ENCODE measurements at regions not wholly inside any gene's neighbourhood (a gene's known extent, or its start where the extent isn't known, plus 50 kb on each side); places are given as distances from the start of the nearest gene placed in this dataset.
"Not testable (repeated sequence)": the region's sequence is repeated elsewhere in the genome, so short reads cannot be mapped to it uniquely, and the experiment has no call there.

- H3K79me2 ChIP-seq (ENCODE audit: control insufficient read depth, insufficient read depth, low read length); BruUV-seq (replicated peaks); FAIRE-seq; H4K20me1 ChIP-seq (replicated peaks; ENCODE audit: control insufficient read depth, extremely low read depth, insufficient read depth, low read length); DNase-seq (ENCODE audit: low read depth, low spot score); dilution Hi-C loops (cut with MboI; ENCODE audit: extremely low pct_ligation_motif_present, low sequenced_read_pairs); H3K4me3 ChIP-seq (replicated peaks in 1 of 3; ENCODE audit: insufficient read depth in 1 of 3, low read depth in 1 of 3, low read length in 3 of 3); H3K9me1 ChIP-seq (replicated peaks; ENCODE audit: control insufficient read depth, extremely low read depth, insufficient read depth, low read length); POLR2A ChIA-PET; H3K27me3 ChIP-seq (ENCODE audit: control insufficient read depth in 2 of 2, insufficient read depth in 2 of 2, low read length in 2 of 2); intact Hi-C loops (cut with micrococcal nuclease); H3K4me1 ChIP-seq (ENCODE audit: control insufficient read depth, extremely low read depth, insufficient read depth, low read length); H2AFZ ChIP-seq (ENCODE audit: low read depth, low read length); H3K9ac ChIP-seq (replicated peaks; ENCODE audit: extremely low read depth, insufficient read depth, low read length); H3K36me3 ChIP-seq (ENCODE audit: control insufficient read depth in 2 of 2, extremely low read depth in 1 of 2, insufficient read depth in 2 of 2, low read length in 2 of 2); CTCF ChIA-PET; H3K4me2 ChIP-seq (ENCODE audit: insufficient read depth, low read length); H3K27ac ChIP-seq (ENCODE audit: insufficient read depth, low read depth, low read length): not testable (repeated sequence)
- H3K9me3 ChIP-seq (replicated peaks; ENCODE audit: control insufficient read depth, insufficient read depth, low read length): peaks cover 11% of the 10 kb centered on the region
Measured at GRCh38 chr17:26881195-26881594, 412.7 kb upstream of the WSB1 start.

GRCh38 chr17:26882097-26882761 is 411.7 kb upstream of the WSB1 start:
- not testable (repeated sequence) for BruUV-seq (replicated peaks)

GRCh38 chr17:26883878-26884740 is 409.8 kb upstream of the WSB1 start:
- H3K27me3 ChIP-seq (ENCODE audit: control insufficient read depth in 2 of 2, insufficient read depth in 2 of 2, low read length in 2 of 2); H4K20me1 ChIP-seq (replicated peaks; ENCODE audit: control insufficient read depth, extremely low read depth, insufficient read depth, low read length); CTCF ChIA-PET; H3K9me1 ChIP-seq (replicated peaks; ENCODE audit: control insufficient read depth, extremely low read depth, insufficient read depth, low read length); intact Hi-C loops (cut with micrococcal nuclease); dilution Hi-C loops (cut with MboI; ENCODE audit: extremely low pct_ligation_motif_present, low sequenced_read_pairs); H2AFZ ChIP-seq (ENCODE audit: low read depth, low read length); POLR2A ChIA-PET; H3K4me2 ChIP-seq (ENCODE audit: insufficient read depth, low read length); H3K9me3 ChIP-seq (replicated peaks; ENCODE audit: control insufficient read depth, insufficient read depth, low read length); DNase-seq (ENCODE audit: low read depth, low spot score); H3K4me1 ChIP-seq (ENCODE audit: control insufficient read depth, extremely low read depth, insufficient read depth, low read length); H3K36me3 ChIP-seq (ENCODE audit: control insufficient read depth in 2 of 2, extremely low read depth in 1 of 2, insufficient read depth in 2 of 2, low read length in 2 of 2); H3K79me2 ChIP-seq (ENCODE audit: control insufficient read depth, insufficient read depth, low read length); BruUV-seq (replicated peaks); H3K4me3 ChIP-seq (replicated peaks in 1 of 3; ENCODE audit: insufficient read depth in 1 of 3, low read depth in 1 of 3, low read length in 3 of 3); H3K9ac ChIP-seq (replicated peaks; ENCODE audit: extremely low read depth, insufficient read depth, low read length); FAIRE-seq; H3K27ac ChIP-seq (ENCODE audit: insufficient read depth, low read depth, low read length): not testable (repeated sequence)

More at GRCh38 chr17:26882097-26882761, 411.7 kb upstream of the WSB1 start:
- FAIRE-seq; H3K27ac ChIP-seq (ENCODE audit: insufficient read depth, low read depth, low read length); H3K79me2 ChIP-seq (ENCODE audit: control insufficient read depth, insufficient read depth, low read length); H3K9me3 ChIP-seq (replicated peaks; ENCODE audit: control insufficient read depth, insufficient read depth, low read length); H3K4me3 ChIP-seq (replicated peaks in 1 of 3; ENCODE audit: insufficient read depth in 1 of 3, low read depth in 1 of 3, low read length in 3 of 3); H3K9ac ChIP-seq (replicated peaks; ENCODE audit: extremely low read depth, insufficient read depth, low read length); H3K4me2 ChIP-seq (ENCODE audit: insufficient read depth, low read length); dilution Hi-C loops (cut with MboI; ENCODE audit: extremely low pct_ligation_motif_present, low sequenced_read_pairs); H3K27me3 ChIP-seq (ENCODE audit: control insufficient read depth in 2 of 2, insufficient read depth in 2 of 2, low read length in 2 of 2); DNase-seq (ENCODE audit: low read depth, low spot score); H4K20me1 ChIP-seq (replicated peaks; ENCODE audit: control insufficient read depth, extremely low read depth, insufficient read depth, low read length); H3K36me3 ChIP-seq (ENCODE audit: control insufficient read depth in 2 of 2, extremely low read depth in 1 of 2, insufficient read depth in 2 of 2, low read length in 2 of 2); CTCF ChIA-PET; H3K4me1 ChIP-seq (ENCODE audit: control insufficient read depth, extremely low read depth, insufficient read depth, low read length); H2AFZ ChIP-seq (ENCODE audit: low read depth, low read length); H3K9me1 ChIP-seq (replicated peaks; ENCODE audit: control insufficient read depth, extremely low read depth, insufficient read depth, low read length); intact Hi-C loops (cut with micrococcal nuclease); POLR2A ChIA-PET: not testable (repeated sequence)

GRCh38 chr17:26884741-26885059 is 409.2 kb upstream of the WSB1 start:
- H3K9me1 ChIP-seq (replicated peaks; ENCODE audit: control insufficient read depth, extremely low read depth, insufficient read depth, low read length); H3K9me3 ChIP-seq (replicated peaks; ENCODE audit: control insufficient read depth, insufficient read depth, low read length); H3K4me3 ChIP-seq (replicated peaks in 1 of 3; ENCODE audit: insufficient read depth in 1 of 3, low read depth in 1 of 3, low read length in 3 of 3); DNase-seq (ENCODE audit: low read depth, low spot score); intact Hi-C loops (cut with micrococcal nuclease); H3K9ac ChIP-seq (replicated peaks; ENCODE audit: extremely low read depth, insufficient read depth, low read length); BruUV-seq (replicated peaks); H3K27me3 ChIP-seq (ENCODE audit: control insufficient read depth in 2 of 2, insufficient read depth in 2 of 2, low read length in 2 of 2); dilution Hi-C loops (cut with MboI; ENCODE audit: extremely low pct_ligation_motif_present, low sequenced_read_pairs); H3K36me3 ChIP-seq (ENCODE audit: control insufficient read depth in 2 of 2, extremely low read depth in 1 of 2, insufficient read depth in 2 of 2, low read length in 2 of 2); H3K4me1 ChIP-seq (ENCODE audit: control insufficient read depth, extremely low read depth, insufficient read depth, low read length); H4K20me1 ChIP-seq (replicated peaks; ENCODE audit: control insufficient read depth, extremely low read depth, insufficient read depth, low read length); H3K79me2 ChIP-seq (ENCODE audit: control insufficient read depth, insufficient read depth, low read length); POLR2A ChIA-PET; H2AFZ ChIP-seq (ENCODE audit: low read depth, low read length); CTCF ChIA-PET; H3K4me2 ChIP-seq (ENCODE audit: insufficient read depth, low read length); H3K27ac ChIP-seq (ENCODE audit: insufficient read depth, low read depth, low read length); FAIRE-seq: not testable (repeated sequence)
